ENCODE measurements at regions not wholly inside any gene's neighbourhood (a gene's known extent, or its start where the extent isn't known, plus 50 kb on each side); places are given as distances from the start of the nearest gene placed in this dataset.

GRCh38 chr5:98594098-98594497, 179.4 kb upstream of the RGMB start:
- Histone ChIP-seq H3K9me3 (ENCODE audit: control insufficient read depth in 4 of 4, insufficient read depth in 3 of 4, low read length in 3 of 4) (peaks cover 0 to 1% (median 0%) of the 10 kb centered on the region in 4 donors), H3K9ac (ENCODE audit: insufficient read depth in 1 of 2, low read length in 2 of 2) (no peak overlapping the region), H3K36me3 (ENCODE audit: control insufficient read depth in 4 of 4, insufficient read depth in 4 of 4, low read length in 4 of 4) (no peaks in the 10 kb centered on the region), H3K4me3 (no peak overlapping the region), H3K4me1 (ENCODE audit: control insufficient read depth in 5 of 5, insufficient read depth in 5 of 5, low read length in 5 of 5) (peaks cover 0 to 1% (median 0%) of the 10 kb centered on the region in 5 donors), H3K27ac (ENCODE audit: low read depth in 1 of 2, low read length in 1 of 2) (no peak overlapping the region), H3K27me3 (ENCODE audit: control insufficient read depth in 3 of 3, insufficient read depth in 3 of 3, low read length in 2 of 3) (no peaks in the 10 kb centered on the region)
- ATAC-seq (ENCODE audit: insufficient read depth, low FRiP score): no peak
- 74 to 79% methylated on average over 4 of the region's 4 CpGs for WGBS, 2 donors
- DNase-seq: no peak
- TF ChIP-seq, protein P1, sequence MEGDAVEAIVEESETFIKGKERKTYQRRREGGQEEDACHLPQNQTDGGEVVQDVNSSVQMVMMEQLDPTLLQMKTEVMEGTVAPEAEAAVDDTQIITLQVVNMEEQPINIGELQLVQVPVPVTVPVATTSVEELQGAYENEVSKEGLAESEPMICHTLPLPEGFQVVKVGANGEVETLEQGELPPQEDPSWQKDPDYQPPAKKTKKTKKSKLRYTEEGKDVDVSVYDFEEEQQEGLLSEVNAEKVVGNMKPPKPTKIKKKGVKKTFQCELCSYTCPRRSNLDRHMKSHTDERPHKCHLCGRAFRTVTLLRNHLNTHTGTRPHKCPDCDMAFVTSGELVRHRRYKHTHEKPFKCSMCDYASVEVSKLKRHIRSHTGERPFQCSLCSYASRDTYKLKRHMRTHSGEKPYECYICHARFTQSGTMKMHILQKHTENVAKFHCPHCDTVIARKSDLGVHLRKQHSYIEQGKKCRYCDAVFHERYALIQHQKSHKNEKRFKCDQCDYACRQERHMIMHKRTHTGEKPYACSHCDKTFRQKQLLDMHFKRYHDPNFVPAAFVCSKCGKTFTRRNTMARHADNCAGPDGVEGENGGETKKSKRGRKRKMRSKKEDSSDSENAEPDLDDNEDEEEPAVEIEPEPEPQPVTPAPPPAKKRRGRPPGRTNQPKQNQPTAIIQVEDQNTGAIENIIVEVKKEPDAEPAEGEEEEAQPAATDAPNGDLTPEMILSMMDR (IDR thresholded peaks at IDR 0.05; ENCODE audit: control extremely low read depth, extremely low read depth): no peak

- TF ChIP-seq, protein P1 (IDR thresholded peaks at IDR 0.05; ENCODE audit: control extremely low read depth, extremely low read depth): no peak
- no peak overlapping the region for H3K4me3 ChIP-seq
- H3K36me3 ChIP-seq (ENCODE audit: control insufficient read depth in 4 of 4, insufficient read depth in 4 of 4, low read length in 4 of 4): no peaks in the 10 kb centered on the region
- H3K4me1 ChIP-seq (ENCODE audit: control insufficient read depth in 5 of 5, insufficient read depth in 5 of 5, low read length in 5 of 5): no peaks in the 10 kb centered on the region
- DNase-seq: no peak
- H3K9ac ChIP-seq (ENCODE audit: insufficient read depth in 1 of 2, low read length in 2 of 2): no peak overlapping the region
- 92 to 100% methylated on average over 1 of the region's 1 CpG for WGBS, 2 donors
- no peaks in the 10 kb centered on the region for H3K27me3 ChIP-seq (ENCODE audit: control insufficient read depth in 3 of 3, insufficient read depth in 3 of 3, low read length in 2 of 3)
- H3K9me3 ChIP-seq (ENCODE audit: control insufficient read depth in 4 of 4, insufficient read depth in 3 of 4, low read length in 3 of 4): peaks cover 0 to 5% (median 0%) of the 10 kb centered on the region in 4 donors
- H3K27ac ChIP-seq (ENCODE audit: low read depth in 1 of 2, low read length in 1 of 2): no peak overlapping the region
- no peak for ATAC-seq (ENCODE audit: insufficient read depth, low FRiP score)
These were observed 174.4 kb upstream of the RGMB start for GRCh38 chr5:98599016-98599415.

GRCh38 chr5:98602534-98603112, 170.8 kb upstream of the RGMB start:
- no peak overlapping the region for H3K4me3 ChIP-seq
- H3K27ac ChIP-seq (ENCODE audit: low read depth in 1 of 2, low read length in 1 of 2): no peak overlapping the region
- TF ChIP-seq, protein P1 (IDR thresholded peaks at IDR 0.05; ENCODE audit: control extremely low read depth, extremely low read depth): no peak
- no peak for ATAC-seq (ENCODE audit: insufficient read depth, low FRiP score)
- H3K36me3 ChIP-seq (ENCODE audit: control insufficient read depth in 4 of 4, insufficient read depth in 4 of 4, low read length in 4 of 4): no peaks in the 10 kb centered on the region
- peaks cover 0 to 5% (median 0%) of the 10 kb centered on the region in 4 donors for H3K9me3 ChIP-seq (ENCODE audit: control insufficient read depth in 4 of 4, insufficient read depth in 3 of 4, low read length in 3 of 4)
- H3K4me1 ChIP-seq (ENCODE audit: control insufficient read depth in 5 of 5, insufficient read depth in 5 of 5, low read length in 5 of 5): no peaks in the 10 kb centered on the region
- no peak overlapping the region for H3K9ac ChIP-seq (ENCODE audit: insufficient read depth in 1 of 2, low read length in 2 of 2)
- no peak for DNase-seq
- H3K27me3 ChIP-seq (ENCODE audit: control insufficient read depth in 3 of 3, insufficient read depth in 3 of 3, low read length in 2 of 3): no peaks in the 10 kb centered on the region

DNA sequence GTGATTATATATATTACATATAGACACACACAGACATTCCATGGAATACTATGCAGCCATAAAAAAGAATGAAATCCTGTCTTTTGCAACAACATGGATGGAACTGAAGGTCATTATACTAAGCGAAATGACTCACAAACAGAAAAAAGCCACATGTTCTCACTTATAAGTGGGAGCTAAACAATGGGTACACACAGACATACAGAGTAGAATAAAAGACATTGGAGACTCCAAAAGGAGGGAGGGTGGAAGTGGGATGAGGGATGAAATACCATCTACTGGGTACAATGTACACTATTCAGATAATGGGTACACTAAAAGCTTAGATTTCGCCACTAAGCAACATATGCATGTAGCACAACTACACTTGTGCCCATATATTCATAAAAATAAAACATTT, 170.0 kb upstream of the RGMB start:
- DNase-seq: no peak
- Histone ChIP-seq H3K36me3 (ENCODE audit: control insufficient read depth in 4 of 4, insufficient read depth in 4 of 4, low read length in 4 of 4) (no peaks in the 10 kb centered on the region), H3K27me3 (ENCODE audit: control insufficient read depth in 3 of 3, insufficient read depth in 3 of 3, low read length in 2 of 3) (no peaks in the 10 kb centered on the region), H3K9me3 (ENCODE audit: control insufficient read depth in 4 of 4, insufficient read depth in 3 of 4, low read length in 3 of 4) (peaks cover 0 to 5% (median 0%) of the 10 kb centered on the region in 4 donors), H3K4me3 (no peak overlapping the region), H3K4me1 (ENCODE audit: control insufficient read depth in 5 of 5, insufficient read depth in 5 of 5, low read length in 5 of 5) (no peaks in the 10 kb centered on the region), H3K9ac (ENCODE audit: insufficient read depth in 1 of 2, low read length in 2 of 2) (no peak overlapping the region), H3K27ac (ENCODE audit: low read depth in 1 of 2, low read length in 1 of 2) (no peak overlapping the region)
- TF ChIP-seq, protein P1 (IDR thresholded peaks at IDR 0.05; ENCODE audit: control extremely low read depth, extremely low read depth): no peak
- WGBS, 2 donors: 62 to 74% methylated on average over 2 of the region's 2 CpGs
- ATAC-seq (ENCODE audit: insufficient read depth, low FRiP score): no peak

Measured in lung (tissue), 11 donors.